NCI-H82 (cell line): ENCODE measurements at regions not wholly inside any gene's neighbourhood (a gene's known extent, or its start where the extent isn't known, plus 50 kb on each side); places are given as distances from the start of the nearest gene placed in this dataset.
"Not testable (repeated sequence)": the region's sequence is repeated elsewhere in the genome, so short reads cannot be mapped to it uniquely, and the experiment has no call there.

Source experiments
- DNase-seq: peaks from one replicate; lab custom pipeline; 2025; lab: John Stamatoyannopoulos, UW

- not testable (repeated sequence) for DNase-seq
Measured at GRCh38 chrX:92873359-92874055, 799.9 kb downstream of the NAP1L3 start.

GRCh38 chrX:92849998-92850397 lies 823.4 kb downstream of the NAP1L3 start:
- DNase-seq = peak; percentile 10

GRCh38 chrX:92843920-92844319 lies 829.5 kb downstream of the NAP1L3 start:
- DNase-seq = not testable (repeated sequence)

GRCh38 chrX:92832750-92833149 lies 840.6 kb downstream of the NAP1L3 start:
- DNase-seq = not testable (repeated sequence)

GRCh38 chrX:92830083-92830482 lies 843.3 kb downstream of the NAP1L3 start:
- DNase-seq = not testable (repeated sequence)

GRCh38 chrX:92821580-92822152 lies 851.7 kb downstream of the NAP1L3 start:
- DNase-seq = peak; percentile 24

GRCh38 chrX:92792080-92792479 lies 881.3 kb downstream of the NAP1L3 start:
- DNase-seq = not testable (repeated sequence)

- not testable (repeated sequence) for DNase-seq
Measured at GRCh38 chrX:92780075-92780474, 893.3 kb downstream of the NAP1L3 start.

- DNase-seq = peak; percentile 0
Measured at GRCh38 chrX:92774016-92774415, 899.4 kb downstream of the NAP1L3 start.

GRCh38 chrX:92760963-92761362 lies 912.4 kb downstream of the NAP1L3 start:
- not testable (repeated sequence) for DNase-seq
